PC-3 (cell line): ENCODE measurements at regions not wholly inside any gene's neighbourhood (a gene's known extent, or its start where the extent isn't known, plus 50 kb on each side); places are given as distances from the start of the nearest gene placed in this dataset.

Experiments
- ATAC-seq: fragments of 200-7000 bp; cut with Tn5 transposase; 2 replicates; pipeline ENCODE4 v1.9.1; 2020; ENCODE audit warnings: mild to moderate bottlenecking, moderate library complexity
- BruUV-seq: library from RNA; stranded (reverse); fragments of 400-500 nt; replicated peaks from 2 replicates; lab custom pipeline; 2021; lab: Mats Ljungman, UMichigan
- CTCF ChIA-PET: fragments of 300-600 bp; sonication (Branson Sonifier 250); formaldehyde crosslinking; loops from one replicate; lab custom pipeline; 2022; ENCODE audit warnings: antibody characterized with exemption; lab: Charles Lee
- POLR2A ChIA-PET: fragments of 300-600 bp; sonication (Branson Sonifier 250); formaldehyde crosslinking; loops from one replicate; lab custom pipeline; 2022; ENCODE audit warnings: antibody characterized with exemption; ENCODE audit not compliant: unreplicated experiment; lab: Charles Lee
- DNase-seq: peaks from one replicate; pipeline ENCODE4 v3.0.0-alpha.2; 2015
- H2AFZ ChIP-seq: fragments of 300-600 bp; sonication (generic); 2 replicates; pipeline ENCODE4 v1.6.0; 2016; ENCODE audit warnings: antibody characterized with exemption, low read length
- H3F3A ChIP-seq: fragments of 300-600 bp; sonication (generic); one replicate; pipeline ENCODE4 v1.6.0; 2017; ENCODE audit warnings: antibody characterized with exemption, low read length, control low read depth, mild to moderate bottlenecking; ENCODE audit not compliant: unreplicated experiment
- H3K27ac ChIP-seq: fragments of 300-600 bp; sonication (generic); 2 replicates; pipeline ENCODE4 v1.5.1; 2016; ENCODE audit warnings: mild to moderate bottlenecking, low read length
- H3K27me3 ChIP-seq: fragments of 300-600 bp; sonication (generic); 2 replicates; pipeline ENCODE4 v1.6.1; 2016; ENCODE audit warnings: low read length, mixed read lengths
- H3K36me3 ChIP-seq: fragments of 300-600 bp; sonication (generic); 2 replicates; pipeline ENCODE4 v1.6.1; 2016; ENCODE audit warnings: low read depth, mixed run types, low read length, mixed read lengths
- H3K4me1 ChIP-seq: fragments of 300-600 bp; sonication (generic); 2 replicates; pipeline ENCODE4 v1.5.1; 2016; ENCODE audit warnings: low read length; ENCODE audit not compliant: insufficient read depth
- H3K4me2 ChIP-seq: fragments of 300-600 bp; sonication (generic); 2 replicates; pipeline ENCODE4 v1.6.0; 2016; ENCODE audit warnings: low read length
- H3K4me3 ChIP-seq: fragments of 300-600 bp; sonication (generic); 2 replicates; pipeline ENCODE4 v1.5.1; 2016; ENCODE audit warnings: mild to moderate bottlenecking, low read length, mixed read lengths
- H3K79me2 ChIP-seq: fragments of 300-600 bp; sonication (generic); 2 replicates; pipeline ENCODE4 v1.6.1; 2017; ENCODE audit warnings: low read length, mixed read lengths
- H3K9ac ChIP-seq: fragments of 300-600 bp; sonication (generic); 2 replicates; pipeline ENCODE4 v1.6.0; 2016; ENCODE audit warnings: mild to moderate bottlenecking, low read length
- H3K9me2 ChIP-seq: fragments of 300-600 bp; sonication (generic); replicated peaks from 2 replicates; pipeline ENCODE4 v1.6.1; 2016; ENCODE audit warnings: mixed run types, low read length, mixed read lengths
- H3K9me3 ChIP-seq: fragments of 300-600 bp; sonication (generic); 2 replicates; pipeline ENCODE4 v1.6.1; 2016; ENCODE audit warnings: low read length, mixed read lengths
- H4K20me1 ChIP-seq: fragments of 300-600 bp; sonication (generic); 2 replicates; pipeline ENCODE4 v1.6.1; 2016; ENCODE audit warnings: low read length, mixed read lengths
- EZH2 ChIP-seq: fragments of 300-600 bp; sonication (generic); IDR thresholded peaks from one replicate; pipeline ENCODE4 v1.6.1; 2017; ENCODE audit warnings: antibody characterized with exemption, mild to moderate bottlenecking, low read length; ENCODE audit not compliant: unreplicated experiment
- EZH2phosphoT487 ChIP-seq: fragments of 300-600 bp; sonication (generic); IDR thresholded peaks from 2 replicates; pipeline ENCODE4 v1.6.1; 2018; ENCODE audit warnings: mild to moderate bottlenecking, antibody characterized with exemption, low read length, borderline replicate concordance
- intact Hi-C: fragments of 100-400 bp; cut with micrococcal nuclease; formaldehyde crosslinking; loops from 2 replicates; pipeline ENCODE4 v1.9.0; 2023
- TF ChIP-seq, protein P1 (sequence below): fragments of 300-600 bp; sonication (generic); conservative IDR thresholded peaks from 2 replicates; pipeline ENCODE4 v1.5.1; 2017; ENCODE audit warnings: antibody characterized with exemption, low read depth, mild to moderate bottlenecking, low read length

GRCh38 chr13:27370305-27370872 lies 54.0 kb upstream of the GTF3A start:
- no peak overlapping the region for H2AFZ ChIP-seq
- no peak overlapping the region for H3K27ac ChIP-seq
- H3K9me2 ChIP-seq: no peaks in the 10 kb centered on the region
- BruUV-seq: no TSS peak
- ChIA-PET CTCF (no interaction called here), POLR2A (interaction anchor here (0.5 kb wide), 1 partner anchor 320 kb away, joined by 3 read pairs; no protein-coding TSS in a partner anchor)
- peaks cover 24% of the 10 kb centered on the region for H3K4me1 ChIP-seq
- intact Hi-C loops: loop anchor here (5.0 kb wide), 2 partner anchors 297 to 412 kb away; no protein-coding TSS in a partner anchor
- TF ChIP-seq EZH2phosphoT487: no peak
- no peak for TF ChIP-seq EZH2
- TF ChIP-seq, protein P1, sequence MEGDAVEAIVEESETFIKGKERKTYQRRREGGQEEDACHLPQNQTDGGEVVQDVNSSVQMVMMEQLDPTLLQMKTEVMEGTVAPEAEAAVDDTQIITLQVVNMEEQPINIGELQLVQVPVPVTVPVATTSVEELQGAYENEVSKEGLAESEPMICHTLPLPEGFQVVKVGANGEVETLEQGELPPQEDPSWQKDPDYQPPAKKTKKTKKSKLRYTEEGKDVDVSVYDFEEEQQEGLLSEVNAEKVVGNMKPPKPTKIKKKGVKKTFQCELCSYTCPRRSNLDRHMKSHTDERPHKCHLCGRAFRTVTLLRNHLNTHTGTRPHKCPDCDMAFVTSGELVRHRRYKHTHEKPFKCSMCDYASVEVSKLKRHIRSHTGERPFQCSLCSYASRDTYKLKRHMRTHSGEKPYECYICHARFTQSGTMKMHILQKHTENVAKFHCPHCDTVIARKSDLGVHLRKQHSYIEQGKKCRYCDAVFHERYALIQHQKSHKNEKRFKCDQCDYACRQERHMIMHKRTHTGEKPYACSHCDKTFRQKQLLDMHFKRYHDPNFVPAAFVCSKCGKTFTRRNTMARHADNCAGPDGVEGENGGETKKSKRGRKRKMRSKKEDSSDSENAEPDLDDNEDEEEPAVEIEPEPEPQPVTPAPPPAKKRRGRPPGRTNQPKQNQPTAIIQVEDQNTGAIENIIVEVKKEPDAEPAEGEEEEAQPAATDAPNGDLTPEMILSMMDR: no peak
- no peaks in the 10 kb centered on the region for H3K9me3 ChIP-seq
- H3K27me3 ChIP-seq: no peaks in the 10 kb centered on the region
- no peaks in the 10 kb centered on the region for H4K20me1 ChIP-seq
- H3K9ac ChIP-seq: no peak overlapping the region
- H3K79me2 ChIP-seq: no peaks in the 10 kb centered on the region
- DNase-seq (peak; percentile 11), ATAC-seq (no peak)
- H3K36me3 ChIP-seq: no peaks in the 10 kb centered on the region
- no peaks in the 10 kb centered on the region for H3F3A ChIP-seq
- H3K4me3 ChIP-seq: no peak overlapping the region
- H3K4me2 ChIP-seq: no peak overlapping the region

DNA sequence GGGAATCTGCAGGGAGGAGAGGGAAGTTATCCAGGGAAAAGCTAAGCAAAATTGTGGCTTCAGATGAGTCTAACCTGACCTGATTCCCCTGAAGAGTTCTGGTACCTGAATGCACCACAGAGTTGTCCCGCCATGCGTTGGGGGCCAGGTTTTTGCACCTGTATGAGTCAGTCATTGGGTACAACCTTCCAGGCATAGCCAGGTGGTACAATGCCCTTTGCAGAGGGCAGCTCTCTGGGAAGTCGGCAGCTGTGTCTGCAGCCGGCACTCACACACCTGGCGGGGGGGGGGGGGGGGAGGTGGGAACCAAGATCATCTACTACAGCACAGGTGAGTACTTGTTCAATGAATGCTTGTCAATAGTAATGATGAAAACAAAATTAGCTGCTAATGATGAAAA lies 52.5 kb upstream of the GTF3A start:
- no peak overlapping the region for H3K27ac ChIP-seq
- TF ChIP-seq EZH2phosphoT487 (no peak), EZH2 (no peak)
- TF ChIP-seq, protein P1: no peak
- no peaks in the 10 kb centered on the region for H3K79me2 ChIP-seq
- no peaks in the 10 kb centered on the region for H3K36me3 ChIP-seq
- H3K4me1 ChIP-seq: peaks cover 26% of the 10 kb centered on the region
- BruUV-seq: no TSS peak
- H3K4me2 ChIP-seq: no peak overlapping the region
- H3K27me3 ChIP-seq: no peaks in the 10 kb centered on the region
- DNase-seq (no peak), ATAC-seq (no peak)
- no peaks in the 10 kb centered on the region for H3F3A ChIP-seq
- no peak overlapping the region for H3K4me3 ChIP-seq
- H3K9ac ChIP-seq: no peak overlapping the region
- no peak overlapping the region for H2AFZ ChIP-seq
- CTCF ChIA-PET: no interaction called here
- intact Hi-C loops: loop anchor here (5.0 kb wide), 2 partner anchors 295 to 410 kb away; no protein-coding TSS in a partner anchor
- POLR2A ChIA-PET: no interaction called here
- H4K20me1 ChIP-seq: no peaks in the 10 kb centered on the region
- H3K9me2 ChIP-seq: no peaks in the 10 kb centered on the region
- H3K9me3 ChIP-seq: no peaks in the 10 kb centered on the region

GRCh38 chr13:27372896-27373295 lies 51.5 kb upstream of the GTF3A start:
- no peaks in the 10 kb centered on the region for H3K9me3 ChIP-seq
- H3K4me2 ChIP-seq: no peak overlapping the region
- H3K79me2 ChIP-seq: no peaks in the 10 kb centered on the region
- no peaks in the 10 kb centered on the region for H3K36me3 ChIP-seq
- H3K9me2 ChIP-seq: no peaks in the 10 kb centered on the region
- DNase-seq: no peak
- no TSS peak for BruUV-seq
- H3K9ac ChIP-seq: no peak overlapping the region
- no peak overlapping the region for H3K27ac ChIP-seq
- TF ChIP-seq EZH2phosphoT487 (no peak), EZH2 (no peak)
- TF ChIP-seq, protein P1: no peak
- CTCF ChIA-PET: interaction anchor here (1.9 to 2.8 kb wide), 2 partner anchors 12 to 387 kb away, joined by 5 to 25 read pairs; no protein-coding TSS in a partner anchor
- no peaks in the 10 kb centered on the region for H3K27me3 ChIP-seq
- no peaks in the 10 kb centered on the region for H3F3A ChIP-seq
- H3K4me3 ChIP-seq: no peak overlapping the region
- POLR2A ChIA-PET: no interaction called here
- no peak overlapping the region for H2AFZ ChIP-seq
- peaks cover 19% of the 10 kb centered on the region for H3K4me1 ChIP-seq
- intact Hi-C loops: loop anchor here (5.0 kb wide), 2 partner anchors 294 to 409 kb away; no protein-coding TSS in a partner anchor
- ATAC-seq: no peak
- H4K20me1 ChIP-seq: no peaks in the 10 kb centered on the region
